ENCODE measurements at regions not wholly inside any gene's neighbourhood (a gene's known extent, or its start where the extent isn't known, plus 50 kb on each side); places are given as distances from the start of the nearest gene placed in this dataset.

- ChIA-PET CTCF (no interaction called here), RAD21 (ENCODE audit: low non-redundant PET in 1 of 2, low total read pairs in 2 of 2, uncharacterized antibody in 2 of 2, unreplicated experiment in 2 of 2) (no interaction called here), POLR2A (no interaction called here)
- no peak overlapping the region for H3K27ac ChIP-seq (ENCODE audit: low read depth, low read length)
- H3K79me2 ChIP-seq (ENCODE audit: insufficient read depth, low read length) = no peaks in the 10 kb centered on the region
- H4K20me1 ChIP-seq (ENCODE audit: insufficient read depth) = no peaks in the 10 kb centered on the region
- no peaks in the 10 kb centered on the region for H3K36me3 ChIP-seq (ENCODE audit: control insufficient read depth in 1 of 2, insufficient read depth in 2 of 2, low read length in 2 of 2)
- no peak overlapping the region for H2AFZ ChIP-seq (ENCODE audit: low read depth, low read length, poor library complexity, severe bottlenecking)
- DNase-seq (ENCODE audit: low read depth, low spot score) = no peak
- no peak overlapping the region for H3K9ac ChIP-seq (ENCODE audit: low read length)
- no peaks in the 10 kb centered on the region for H3K4me1 ChIP-seq (ENCODE audit: control insufficient read depth in 1 of 2, insufficient read depth in 2 of 2, low read length in 2 of 2)
- ATAC-seq = no peak
- no peaks in the 10 kb centered on the region for H3K9me3 ChIP-seq (ENCODE audit: control insufficient read depth in 1 of 2, insufficient read depth in 1 of 2, low read depth in 1 of 2, low read length in 2 of 2)
- TF ChIP-seq ZNF274 (IDR thresholded peaks at IDR 0.05; ENCODE audit: low read depth, low read length) (no peak), YY1 (IDR thresholded peaks at IDR 0.05; ENCODE audit: extremely low read depth, insufficient replicate concordance, low read depth, low read length) (no peak), CBX3 (IDR thresholded peaks at IDR 0.05; ENCODE audit: low read depth) (no peak), MAX (IDR thresholded peaks at IDR 0.05) (no peak), RAD21 (IDR thresholded peaks at IDR 0.05; ENCODE audit: low read depth) (no peak), ELF1 (IDR thresholded peaks at IDR 0.05; ENCODE audit: borderline replicate concordance, low read depth) (no peak), EGR1 (IDR thresholded peaks at IDR 0.05; ENCODE audit: low read depth) (no peak), ZFX (IDR thresholded peaks at IDR 0.05) (no peak), POLR2AphosphoS5 (IDR thresholded peaks at IDR 0.05; ENCODE audit: low read depth, low read length) (no peak), TCF7L2 (IDR thresholded peaks at IDR 0.05; ENCODE audit: borderline replicate concordance, extremely low read depth, insufficient read depth, insufficient read length) (no peak), ZBTB33 (IDR thresholded peaks at IDR 0.05; ENCODE audit: extremely low read depth, insufficient replicate concordance, low read length) (no peak)
- TF ChIP-seq, protein P1, sequence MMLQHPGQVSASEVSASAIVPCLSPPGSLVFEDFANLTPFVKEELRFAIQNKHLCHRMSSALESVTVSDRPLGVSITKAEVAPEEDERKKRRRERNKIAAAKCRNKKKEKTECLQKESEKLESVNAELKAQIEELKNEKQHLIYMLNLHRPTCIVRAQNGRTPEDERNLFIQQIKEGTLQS (IDR thresholded peaks at IDR 0.05) = no peak
- TF ChIP-seq, protein P2, sequence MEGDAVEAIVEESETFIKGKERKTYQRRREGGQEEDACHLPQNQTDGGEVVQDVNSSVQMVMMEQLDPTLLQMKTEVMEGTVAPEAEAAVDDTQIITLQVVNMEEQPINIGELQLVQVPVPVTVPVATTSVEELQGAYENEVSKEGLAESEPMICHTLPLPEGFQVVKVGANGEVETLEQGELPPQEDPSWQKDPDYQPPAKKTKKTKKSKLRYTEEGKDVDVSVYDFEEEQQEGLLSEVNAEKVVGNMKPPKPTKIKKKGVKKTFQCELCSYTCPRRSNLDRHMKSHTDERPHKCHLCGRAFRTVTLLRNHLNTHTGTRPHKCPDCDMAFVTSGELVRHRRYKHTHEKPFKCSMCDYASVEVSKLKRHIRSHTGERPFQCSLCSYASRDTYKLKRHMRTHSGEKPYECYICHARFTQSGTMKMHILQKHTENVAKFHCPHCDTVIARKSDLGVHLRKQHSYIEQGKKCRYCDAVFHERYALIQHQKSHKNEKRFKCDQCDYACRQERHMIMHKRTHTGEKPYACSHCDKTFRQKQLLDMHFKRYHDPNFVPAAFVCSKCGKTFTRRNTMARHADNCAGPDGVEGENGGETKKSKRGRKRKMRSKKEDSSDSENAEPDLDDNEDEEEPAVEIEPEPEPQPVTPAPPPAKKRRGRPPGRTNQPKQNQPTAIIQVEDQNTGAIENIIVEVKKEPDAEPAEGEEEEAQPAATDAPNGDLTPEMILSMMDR (IDR thresholded peaks at IDR 0.05 in 2 of 3, conservative IDR thresholded peaks at IDR 0.05 in 1 of 3; ENCODE audit: borderline replicate concordance in 1 of 3, insufficient read depth in 1 of 3, low read depth in 2 of 3, low read length in 2 of 3) = no peak
- intact Hi-C loops (cut with micrococcal nuclease) = no loop called here
- H3K4me3 ChIP-seq (replicated peaks in 1 of 2; ENCODE audit: low read depth in 1 of 2, low read length in 2 of 2) = no peak overlapping the region
- no peak overlapping the region for H3K4me2 ChIP-seq (ENCODE audit: low read length)
- 0 out of 2 replicates have a peak, but pooled peaks cover 17% of the 10 kb centered on the region for H3K27me3 ChIP-seq (ENCODE audit: insufficient read depth, low read length)
- no TSS peak for BruUV-seq (replicated peaks)
- no peaks in the 10 kb centered on the region; the same call in 1 of the 2 replicates for H3K9me2 ChIP-seq (ENCODE audit: insufficient read depth)
Observed at GRCh38 chr3:132984181-132984580, 54.0 kb upstream of the TMEM108 start.

All from HCT116 (cell line).